ENCODE measurements at regions not wholly inside any gene's neighbourhood (a gene's known extent, or its start where the extent isn't known, plus 50 kb on each side); places are given as distances from the start of the nearest gene placed in this dataset.

DNA sequence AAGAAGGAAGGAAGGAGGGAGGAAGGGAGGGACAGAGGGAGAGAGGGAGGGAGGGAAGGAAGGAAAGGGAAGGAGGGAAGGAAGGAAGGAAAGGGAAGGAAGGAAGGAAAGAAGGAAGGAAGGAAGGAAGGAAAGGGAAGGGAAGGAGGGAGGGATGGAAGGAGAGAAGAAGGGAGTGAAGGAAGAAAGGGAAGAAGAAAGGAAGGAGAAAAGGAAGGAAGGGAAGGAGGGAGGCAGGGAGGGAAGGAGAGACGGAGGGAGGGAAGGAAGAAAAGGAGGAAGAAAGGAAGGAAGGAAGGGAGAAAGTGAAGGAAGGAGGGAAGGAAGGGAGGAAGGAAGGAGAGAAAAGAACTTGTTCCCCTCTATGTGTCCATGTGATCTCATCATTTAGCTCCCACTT lies 465.0 kb downstream of the KCTD8 start:
- H3K27ac ChIP-seq = no peak overlapping the region
- H3K4me3 ChIP-seq = no peak overlapping the region
- intact Hi-C loops (cut with DNase I) = no loop called here
- TF ChIP-seq, protein P1, sequence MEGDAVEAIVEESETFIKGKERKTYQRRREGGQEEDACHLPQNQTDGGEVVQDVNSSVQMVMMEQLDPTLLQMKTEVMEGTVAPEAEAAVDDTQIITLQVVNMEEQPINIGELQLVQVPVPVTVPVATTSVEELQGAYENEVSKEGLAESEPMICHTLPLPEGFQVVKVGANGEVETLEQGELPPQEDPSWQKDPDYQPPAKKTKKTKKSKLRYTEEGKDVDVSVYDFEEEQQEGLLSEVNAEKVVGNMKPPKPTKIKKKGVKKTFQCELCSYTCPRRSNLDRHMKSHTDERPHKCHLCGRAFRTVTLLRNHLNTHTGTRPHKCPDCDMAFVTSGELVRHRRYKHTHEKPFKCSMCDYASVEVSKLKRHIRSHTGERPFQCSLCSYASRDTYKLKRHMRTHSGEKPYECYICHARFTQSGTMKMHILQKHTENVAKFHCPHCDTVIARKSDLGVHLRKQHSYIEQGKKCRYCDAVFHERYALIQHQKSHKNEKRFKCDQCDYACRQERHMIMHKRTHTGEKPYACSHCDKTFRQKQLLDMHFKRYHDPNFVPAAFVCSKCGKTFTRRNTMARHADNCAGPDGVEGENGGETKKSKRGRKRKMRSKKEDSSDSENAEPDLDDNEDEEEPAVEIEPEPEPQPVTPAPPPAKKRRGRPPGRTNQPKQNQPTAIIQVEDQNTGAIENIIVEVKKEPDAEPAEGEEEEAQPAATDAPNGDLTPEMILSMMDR (IDR thresholded peaks at IDR 0.05) = no peak
- H3K4me1 ChIP-seq = no peaks in the 10 kb centered on the region
- no peaks in the 10 kb centered on the region for H3K27me3 ChIP-seq
- no peaks in the 10 kb centered on the region for H3K9me3 ChIP-seq
- H3K36me3 ChIP-seq = no peaks in the 10 kb centered on the region
- no peak for DNase-seq (ENCODE audit: low spot score in 2 of 2)

DNA sequence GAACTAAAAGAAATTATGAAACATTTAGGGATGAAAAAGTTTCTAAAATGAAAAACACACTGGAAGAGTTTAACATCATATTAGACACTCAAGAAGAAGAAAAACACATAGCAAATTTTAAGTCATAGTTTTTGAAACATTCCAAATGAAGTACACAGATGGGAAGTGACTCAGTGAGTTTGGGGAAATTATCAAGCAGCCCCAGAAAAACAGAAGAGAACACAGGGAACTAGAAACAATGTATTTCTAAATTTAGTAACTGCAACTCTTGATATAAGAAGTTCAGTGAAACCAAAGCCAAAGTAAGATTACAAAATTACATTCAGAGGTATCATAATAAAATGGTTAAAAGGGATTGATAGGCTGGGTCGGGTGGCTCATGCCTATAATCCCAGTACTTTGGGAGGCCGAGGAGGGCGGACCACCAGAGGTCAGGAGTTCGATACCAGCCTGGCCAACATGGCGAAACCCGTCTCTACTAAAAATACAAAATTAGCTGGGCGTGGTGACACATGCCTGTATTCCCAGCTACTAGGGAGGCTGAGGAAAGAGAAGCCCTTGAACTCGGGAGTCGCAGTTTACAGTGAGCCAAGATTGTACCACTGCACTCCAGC lies 461.2 kb downstream of the KCTD8 start:
- no peak for DNase-seq (ENCODE audit: low spot score in 2 of 2)
- Histone ChIP-seq H3K9me3 (no peaks in the 10 kb centered on the region), H3K27ac (no peak overlapping the region), H3K36me3 (no peaks in the 10 kb centered on the region), H3K4me3 (no peak overlapping the region), H3K27me3 (no peaks in the 10 kb centered on the region), H3K4me1 (no peaks in the 10 kb centered on the region)
- TF ChIP-seq, protein P1 (IDR thresholded peaks at IDR 0.05) = no peak
- intact Hi-C loops (cut with DNase I) = no loop called here

DNA sequence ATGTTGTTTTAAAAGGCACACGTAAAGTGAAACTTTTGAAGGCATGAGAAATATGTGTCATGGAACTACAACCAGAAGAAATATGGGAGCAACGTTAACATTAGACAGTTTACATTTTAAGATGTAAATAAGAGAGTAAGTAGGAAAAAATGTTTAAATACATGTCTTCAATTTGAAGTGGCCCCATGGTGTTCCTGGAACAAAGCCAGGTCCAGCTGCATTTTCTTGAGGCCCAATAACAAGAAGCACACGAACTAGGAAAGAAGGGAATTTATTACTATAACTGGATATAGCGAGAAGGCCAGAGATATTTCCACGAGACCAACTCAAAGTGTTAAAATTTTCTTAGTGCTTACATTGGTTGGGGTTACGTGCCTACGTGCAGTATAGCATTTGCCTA lies 458.1 kb downstream of the KCTD8 start:
- intact Hi-C loops (cut with DNase I) = no loop called here
- no peak overlapping the region for H3K27ac ChIP-seq
- no peaks in the 10 kb centered on the region for H3K36me3 ChIP-seq
- no peaks in the 10 kb centered on the region for H3K27me3 ChIP-seq
- TF ChIP-seq, protein P1 (IDR thresholded peaks at IDR 0.05) = no peak
- H3K4me3 ChIP-seq = no peak overlapping the region
- no peaks in the 10 kb centered on the region for H3K9me3 ChIP-seq
- DNase-seq (ENCODE audit: low spot score in 2 of 2) = no peak
- H3K4me1 ChIP-seq = no peaks in the 10 kb centered on the region

DNA sequence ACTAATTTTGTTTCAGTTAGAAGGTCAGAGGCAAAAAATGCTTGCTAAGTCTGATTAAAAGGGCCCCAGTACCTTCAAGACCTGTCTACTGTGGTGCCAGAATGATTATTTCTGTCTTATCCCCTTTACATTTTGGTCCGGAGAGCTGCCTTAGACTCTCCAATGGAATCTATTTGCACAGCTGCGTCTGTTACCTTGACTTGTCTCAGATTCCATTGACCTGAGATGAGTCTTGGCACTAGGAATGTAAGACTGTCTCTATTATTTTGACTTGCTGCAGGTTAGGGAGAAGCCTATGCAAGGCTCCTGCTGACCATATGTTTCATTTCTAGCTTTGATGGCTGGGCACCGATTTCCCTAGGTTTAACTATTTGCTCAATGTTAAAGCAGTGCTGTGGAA lies 457.6 kb downstream of the KCTD8 start:
- Histone ChIP-seq H3K4me3 (no peak overlapping the region), H3K36me3 (no peaks in the 10 kb centered on the region), H3K4me1 (no peaks in the 10 kb centered on the region), H3K27me3 (no peaks in the 10 kb centered on the region), H3K27ac (no peak overlapping the region), H3K9me3 (no peaks in the 10 kb centered on the region)
- intact Hi-C loops (cut with DNase I) = no loop called here
- TF ChIP-seq, protein P1 (IDR thresholded peaks at IDR 0.05) = no peak
- DNase-seq (ENCODE audit: low spot score in 2 of 2) = no peak

DNA sequence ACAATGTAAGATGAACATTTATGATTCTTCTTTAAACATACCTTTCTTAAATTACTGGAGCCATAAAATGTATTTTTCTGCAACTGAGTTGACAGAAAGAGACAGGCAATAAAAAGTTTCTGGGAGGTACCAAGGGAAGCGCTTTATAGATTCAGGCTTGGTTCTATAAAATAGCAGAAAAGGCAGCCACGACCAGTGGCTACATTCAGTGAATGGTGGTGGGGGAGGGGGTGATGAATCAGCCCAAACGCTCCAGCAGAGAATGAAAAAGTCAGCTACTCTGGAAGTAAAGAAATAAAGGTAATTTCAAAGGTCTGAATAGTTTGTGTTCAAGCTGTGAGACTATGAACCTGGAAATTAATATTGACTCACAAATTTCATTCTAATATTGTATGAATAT lies 456.1 kb downstream of the KCTD8 start:
- no peak overlapping the region for H3K27ac ChIP-seq
- intact Hi-C loops (cut with DNase I) = no loop called here
- no peaks in the 10 kb centered on the region for H3K27me3 ChIP-seq
- H3K9me3 ChIP-seq = no peaks in the 10 kb centered on the region
- no peak overlapping the region for H3K4me3 ChIP-seq
- H3K36me3 ChIP-seq = no peaks in the 10 kb centered on the region
- TF ChIP-seq, protein P1 (IDR thresholded peaks at IDR 0.05) = no peak
- H3K4me1 ChIP-seq = no peaks in the 10 kb centered on the region
- DNase-seq (ENCODE audit: low spot score in 2 of 2) = no peak

All from ascending aorta (tissue), 2 donors.